DOHH2 (cell line): ENCODE measurements at regions not wholly inside any gene's neighbourhood (a gene's known extent, or its start where the extent isn't known, plus 50 kb on each side); places are given as distances from the start of the nearest gene placed in this dataset.

Experiments
- EZH2phosphoT487 ChIP-seq: fragments of 200-600 bp; sonication (generic); IDR thresholded peaks from 2 replicates; pipeline ENCODE4 v1.6.1; 2017; ENCODE audit warnings: borderline replicate concordance, mild to moderate bottlenecking, antibody characterized with exemption, low read length, moderate library complexity, mixed read lengths
- TF ChIP-seq, protein P1 (sequence below): fragments of 200-600 bp; sonication (generic); IDR thresholded peaks from one replicate; pipeline ENCODE4 v1.5.1; 2014; ENCODE audit warnings: antibody characterized with exemption, mild to moderate bottlenecking, low read depth, low read length; ENCODE audit not compliant: poor library complexity, severe bottlenecking

DNA sequence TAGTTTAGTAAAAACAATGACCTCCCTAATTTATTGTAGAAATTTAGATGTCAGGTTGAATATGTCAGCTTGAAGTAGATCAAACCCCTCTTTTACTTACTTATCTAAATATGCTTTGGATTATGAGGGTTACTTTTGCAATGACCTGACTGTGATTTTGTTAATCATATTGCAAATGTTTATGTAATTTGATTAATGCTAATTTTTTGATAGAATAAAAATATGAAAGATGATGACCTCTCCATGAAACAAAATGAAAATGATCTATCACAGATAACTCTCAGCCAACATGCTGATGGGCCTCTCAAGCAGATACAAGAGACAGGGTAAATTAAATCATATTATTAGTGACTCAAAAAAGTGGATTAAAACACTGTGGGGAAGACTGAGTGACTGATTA is 131.0 kb downstream of the CEP57L1 start:
- TF ChIP-seq, protein P1, sequence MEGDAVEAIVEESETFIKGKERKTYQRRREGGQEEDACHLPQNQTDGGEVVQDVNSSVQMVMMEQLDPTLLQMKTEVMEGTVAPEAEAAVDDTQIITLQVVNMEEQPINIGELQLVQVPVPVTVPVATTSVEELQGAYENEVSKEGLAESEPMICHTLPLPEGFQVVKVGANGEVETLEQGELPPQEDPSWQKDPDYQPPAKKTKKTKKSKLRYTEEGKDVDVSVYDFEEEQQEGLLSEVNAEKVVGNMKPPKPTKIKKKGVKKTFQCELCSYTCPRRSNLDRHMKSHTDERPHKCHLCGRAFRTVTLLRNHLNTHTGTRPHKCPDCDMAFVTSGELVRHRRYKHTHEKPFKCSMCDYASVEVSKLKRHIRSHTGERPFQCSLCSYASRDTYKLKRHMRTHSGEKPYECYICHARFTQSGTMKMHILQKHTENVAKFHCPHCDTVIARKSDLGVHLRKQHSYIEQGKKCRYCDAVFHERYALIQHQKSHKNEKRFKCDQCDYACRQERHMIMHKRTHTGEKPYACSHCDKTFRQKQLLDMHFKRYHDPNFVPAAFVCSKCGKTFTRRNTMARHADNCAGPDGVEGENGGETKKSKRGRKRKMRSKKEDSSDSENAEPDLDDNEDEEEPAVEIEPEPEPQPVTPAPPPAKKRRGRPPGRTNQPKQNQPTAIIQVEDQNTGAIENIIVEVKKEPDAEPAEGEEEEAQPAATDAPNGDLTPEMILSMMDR, result no peak
- TF ChIP-seq EZH2phosphoT487, result no peak
